Fibroblast of villous mesenchyme (primary cell): ENCODE measurements at regions not wholly inside any gene's neighbourhood (a gene's known extent, or its start where the extent isn't known, plus 50 kb on each side); places are given as distances from the start of the nearest gene placed in this dataset.

Experiments used
- DNase-seq: peaks from one replicate; pipeline ENCODE4 v3.0.0-alpha.2; 2010; ENCODE audit warnings: low read depth
- H3K4me3 ChIP-seq: 2 replicates; pipeline ENCODE4 v1.5.1; 2011; ENCODE audit warnings: low read depth, mild to moderate bottlenecking, low read length
- CTCF ChIP-seq: IDR thresholded peaks from 2 replicates; pipeline ENCODE4 v1.5.1; 2012; ENCODE audit warnings: low read depth, mild to moderate bottlenecking, low read length; ENCODE audit not compliant: insufficient read depth

GRCh38 chr14:71551291-71551950 is 380.8 kb upstream of the RGS6 start:
- DNase-seq: peak; percentile 93
- TF ChIP-seq CTCF: no peak
- H3K4me3 ChIP-seq: no peak overlapping the region

GRCh38 chr14:71552809-71553208 is 379.4 kb upstream of the RGS6 start:
- no peak for DNase-seq
- no peak overlapping the region for H3K4me3 ChIP-seq
- no peak for TF ChIP-seq CTCF

- H3K4me3 ChIP-seq: no peak overlapping the region
- no peak for TF ChIP-seq CTCF
- DNase-seq: no peak
Observed at GRCh38 chr14:71553779-71554178, 378.4 kb upstream of the RGS6 start.

GRCh38 chr14:71554323-71554722 is 377.9 kb upstream of the RGS6 start:
- H3K4me3 ChIP-seq: no peak overlapping the region
- DNase-seq: no peak
- no peak for TF ChIP-seq CTCF

- TF ChIP-seq CTCF: no peak
- peak; percentile 25 for DNase-seq
- H3K4me3 ChIP-seq: no peak overlapping the region
Observed at GRCh38 chr14:71554959-71555612, 377.1 kb upstream of the RGS6 start.

GRCh38 chr14:71555654-71556559 is 376.3 kb upstream of the RGS6 start:
- no peak for TF ChIP-seq CTCF
- DNase-seq: peak; percentile 59
- H3K4me3 ChIP-seq: no peak overlapping the region
